Astrocyte of the spinal cord (primary cell): ENCODE measurements at regions not wholly inside any gene's neighbourhood (a gene's known extent, or its start where the extent isn't known, plus 50 kb on each side); places are given as distances from the start of the nearest gene placed in this dataset.

Experiments
- DNase-seq: peaks from one replicate; pipeline ENCODE4 v3.0.0; 2011; ENCODE audit warnings: low read depth, low spot score
- H3K4me3 ChIP-seq: 2 replicates; pipeline ENCODE4 v1.5.1; 2011; ENCODE audit warnings: low read depth, mild to moderate bottlenecking, low read length, moderate library complexity
- CTCF ChIP-seq: IDR thresholded peaks from 2 replicates; pipeline ENCODE4 v1.5.1; 2012; ENCODE audit warnings: low read depth, mild to moderate bottlenecking, low read length, inconsistent platforms
- in situ Hi-C: cut with HindIII; loops from 2 replicates; pipeline ENCODE4 v1.10.0; 2017; ENCODE audit warnings: low sequenced_read_pairs

DNA sequence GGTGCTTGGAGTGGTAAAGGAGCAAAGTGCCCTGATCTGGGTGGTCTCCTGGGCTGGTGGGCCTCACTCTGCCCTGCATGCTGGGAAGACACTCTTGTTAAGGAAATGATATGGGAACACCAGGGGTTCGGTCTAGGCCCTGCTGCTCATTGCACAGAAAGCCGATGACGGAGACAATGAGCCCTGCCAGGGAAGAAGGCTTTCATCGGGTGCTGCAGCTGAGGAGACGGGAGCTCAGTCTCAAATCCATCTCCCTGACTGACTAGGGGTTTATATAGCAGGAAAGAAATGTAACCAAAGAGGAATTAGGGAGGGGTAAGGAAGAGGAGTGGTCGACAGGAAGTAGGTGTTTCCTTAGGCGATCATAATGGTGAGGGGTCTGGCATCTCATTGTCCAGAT lies 253.4 kb downstream of the TEX29 start:
- in situ Hi-C loops, result no loop called here
- no peak for DNase-seq
- H3K4me3 ChIP-seq, result no peak overlapping the region
- no peak for TF ChIP-seq CTCF

DNA sequence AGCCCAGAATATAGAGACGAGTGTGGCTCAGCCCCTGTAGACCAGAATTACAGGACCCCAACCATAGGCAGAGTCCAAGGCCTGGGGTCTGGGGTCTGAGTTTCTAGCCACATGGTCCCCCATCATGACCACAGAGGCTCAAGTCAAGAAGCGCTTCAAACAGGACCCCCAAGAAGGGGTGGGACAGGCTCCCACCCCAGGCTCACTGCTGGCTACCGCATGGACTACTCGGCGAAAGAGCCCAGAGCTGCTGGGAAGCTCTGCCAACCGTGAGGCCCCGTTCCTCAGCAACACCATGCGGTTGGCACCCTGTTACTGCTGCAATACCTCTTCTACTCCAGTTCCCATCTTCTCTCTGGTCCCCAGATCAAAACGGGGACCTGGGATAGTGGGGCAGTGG lies 254.8 kb downstream of the TEX29 start:
- no peak for TF ChIP-seq CTCF
- in situ Hi-C loops, result no loop called here
- no peak overlapping the region for H3K4me3 ChIP-seq
- no peak for DNase-seq

GRCh38 chr13:111575719-111576118 lies 255.3 kb downstream of the TEX29 start:
- no peak overlapping the region for H3K4me3 ChIP-seq
- in situ Hi-C loops, result no loop called here
- no peak for TF ChIP-seq CTCF
- no peak for DNase-seq

DNA sequence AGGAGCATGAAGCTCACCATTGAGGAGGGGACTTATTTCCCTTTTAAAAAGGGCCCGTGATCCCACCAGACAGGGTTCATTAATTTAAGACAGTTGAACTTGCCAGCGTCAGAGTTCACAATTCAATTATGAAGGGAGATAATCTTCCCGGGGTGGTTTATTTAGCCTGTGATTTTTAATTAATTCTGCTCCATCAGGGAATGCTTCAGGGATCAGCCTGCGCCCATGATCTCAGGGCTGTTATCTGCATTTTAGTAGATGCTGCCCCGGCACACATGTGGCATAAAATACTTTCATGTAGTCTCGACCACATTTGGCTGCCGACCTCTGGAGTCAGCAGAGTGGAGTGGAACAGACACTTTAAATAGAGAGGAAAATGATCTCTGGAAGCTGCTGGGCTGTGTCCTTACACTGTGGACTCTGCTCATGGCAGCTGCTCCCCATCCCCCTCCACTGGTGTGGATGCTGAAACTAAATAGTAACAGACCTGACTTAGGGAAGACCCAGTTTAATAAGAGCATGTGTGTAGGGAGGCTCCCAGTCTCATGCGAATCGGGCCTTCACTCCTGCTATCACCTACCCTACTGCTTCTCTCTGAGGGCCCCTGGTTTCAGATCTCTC lies 256.9 kb downstream of the TEX29 start:
- H3K4me3 ChIP-seq, result no peak overlapping the region
- in situ Hi-C loops, result no loop called here
- no peak for TF ChIP-seq CTCF
- no peak for DNase-seq

- in situ Hi-C loops, result no loop called here
- DNase-seq, result no peak
- TF ChIP-seq CTCF, result no peak
- no peak overlapping the region for H3K4me3 ChIP-seq
Measured at GRCh38 chr13:111577956-111578605, 257.6 kb downstream of the TEX29 start.

- no peak overlapping the region for H3K4me3 ChIP-seq
- no peak for TF ChIP-seq CTCF
- in situ Hi-C loops, result no loop called here
- DNase-seq, result no peak
Measured at GRCh38 chr13:111584101-111584672, 263.7 kb downstream of the TEX29 start.
